ENCODE measurements at regions not wholly inside any gene's neighbourhood (a gene's known extent, or its start where the extent isn't known, plus 50 kb on each side); places are given as distances from the start of the nearest gene placed in this dataset.

DNA sequence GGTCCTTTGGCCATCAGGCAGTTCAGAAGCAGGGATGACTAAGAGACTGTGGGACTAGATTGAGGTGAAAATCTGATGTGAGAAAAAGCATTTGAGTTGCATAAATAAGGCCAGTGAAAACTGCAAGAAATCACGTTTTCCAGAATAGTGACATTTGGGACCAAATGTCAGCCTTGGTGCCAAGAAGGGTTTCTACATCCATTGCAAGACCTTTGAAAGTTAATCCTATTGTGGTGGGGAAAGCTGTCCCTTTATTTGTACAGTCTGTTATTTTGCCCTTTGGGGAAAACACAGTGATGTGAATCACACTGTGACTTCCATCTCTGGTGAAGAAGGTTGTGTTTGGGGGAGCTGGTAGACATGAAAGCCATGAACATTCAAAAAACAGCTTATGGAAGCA lies 153.5 kb upstream of the SIX2 start:
- H3K4me1 ChIP-seq (ENCODE audit: insufficient read depth, low read length, severe bottlenecking) = peaks cover 56% of the 10 kb centered on the region

DNA sequence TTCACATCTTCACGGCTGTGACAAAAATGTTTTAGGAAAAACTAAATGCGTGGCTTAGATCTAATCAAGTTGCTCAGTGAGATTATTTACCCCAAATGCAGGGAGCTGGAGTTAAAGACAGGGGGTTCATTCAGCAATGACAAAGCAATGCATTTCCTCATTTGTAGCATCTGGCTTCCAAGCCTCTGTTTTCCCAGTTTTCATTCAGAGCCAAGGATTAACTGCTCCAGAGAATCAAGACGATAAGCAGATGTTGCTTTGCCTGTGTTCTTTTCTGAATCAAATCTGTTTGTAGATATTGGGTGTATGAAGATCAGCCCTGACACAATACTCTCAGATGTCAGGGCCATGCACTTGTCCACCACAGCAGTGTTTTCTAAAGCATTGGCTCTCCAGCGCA lies 147.4 kb upstream of the SIX2 start:
- Histone ChIP-seq H3K4me3 (ENCODE audit: low read depth, low read length, poor library complexity, severe bottlenecking) (no peak overlapping the region), H3K27ac (ENCODE audit: low read depth, low read length, poor library complexity, severe bottlenecking) (no peak overlapping the region), H2AFZ (ENCODE audit: low read length) (no peak overlapping the region), H3K4me1 (ENCODE audit: insufficient read depth, low read length, severe bottlenecking) (peaks cover 12% of the 10 kb centered on the region), H4K20me1 (ENCODE audit: insufficient read depth, low read length) (no peaks in the 10 kb centered on the region), H3K4me2 (ENCODE audit: low read length) (no peak overlapping the region), H3K9me3 (ENCODE audit: low read length) (no peaks in the 10 kb centered on the region), H3K36me3 (ENCODE audit: insufficient read depth, low read length) (no peaks in the 10 kb centered on the region), H3K9ac (ENCODE audit: low read length) (no peak overlapping the region), H3K9me2 (ENCODE audit: low read depth, low read length) (no peaks in the 10 kb centered on the region), H3F3A (ENCODE audit: insufficient read depth, low read length) (no peaks in the 10 kb centered on the region), H3K79me2 (ENCODE audit: insufficient read depth, low read length) (no peaks in the 10 kb centered on the region), H3K27me3 (ENCODE audit: insufficient read depth, low read length) (no peaks in the 10 kb centered on the region)
- TF ChIP-seq EZH2 (IDR thresholded peaks at IDR 0.05; ENCODE audit: borderline replicate concordance, low read length) = no peak
- TF ChIP-seq, protein P1, sequence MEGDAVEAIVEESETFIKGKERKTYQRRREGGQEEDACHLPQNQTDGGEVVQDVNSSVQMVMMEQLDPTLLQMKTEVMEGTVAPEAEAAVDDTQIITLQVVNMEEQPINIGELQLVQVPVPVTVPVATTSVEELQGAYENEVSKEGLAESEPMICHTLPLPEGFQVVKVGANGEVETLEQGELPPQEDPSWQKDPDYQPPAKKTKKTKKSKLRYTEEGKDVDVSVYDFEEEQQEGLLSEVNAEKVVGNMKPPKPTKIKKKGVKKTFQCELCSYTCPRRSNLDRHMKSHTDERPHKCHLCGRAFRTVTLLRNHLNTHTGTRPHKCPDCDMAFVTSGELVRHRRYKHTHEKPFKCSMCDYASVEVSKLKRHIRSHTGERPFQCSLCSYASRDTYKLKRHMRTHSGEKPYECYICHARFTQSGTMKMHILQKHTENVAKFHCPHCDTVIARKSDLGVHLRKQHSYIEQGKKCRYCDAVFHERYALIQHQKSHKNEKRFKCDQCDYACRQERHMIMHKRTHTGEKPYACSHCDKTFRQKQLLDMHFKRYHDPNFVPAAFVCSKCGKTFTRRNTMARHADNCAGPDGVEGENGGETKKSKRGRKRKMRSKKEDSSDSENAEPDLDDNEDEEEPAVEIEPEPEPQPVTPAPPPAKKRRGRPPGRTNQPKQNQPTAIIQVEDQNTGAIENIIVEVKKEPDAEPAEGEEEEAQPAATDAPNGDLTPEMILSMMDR (IDR thresholded peaks at IDR 0.05; ENCODE audit: low read length) = no peak

More for the DNA sequence above, 153.5 kb upstream of the SIX2 start:
- Histone ChIP-seq H3K27me3 (ENCODE audit: insufficient read depth, low read length) (no peaks in the 10 kb centered on the region), H3K4me2 (ENCODE audit: low read length) (no peak overlapping the region), H3K36me3 (ENCODE audit: insufficient read depth, low read length) (no peaks in the 10 kb centered on the region), H3F3A (ENCODE audit: insufficient read depth, low read length) (no peaks in the 10 kb centered on the region), H3K9me3 (ENCODE audit: low read length) (no peaks in the 10 kb centered on the region), H3K9ac (ENCODE audit: low read length) (no peak overlapping the region), H3K4me3 (ENCODE audit: low read depth, low read length, poor library complexity, severe bottlenecking) (no peak overlapping the region), H2AFZ (ENCODE audit: low read length) (no peak overlapping the region), H3K27ac (ENCODE audit: low read depth, low read length, poor library complexity, severe bottlenecking) (no peak overlapping the region), H3K9me2 (ENCODE audit: low read depth, low read length) (no peaks in the 10 kb centered on the region), H4K20me1 (ENCODE audit: insufficient read depth, low read length) (no peaks in the 10 kb centered on the region), H3K79me2 (ENCODE audit: insufficient read depth, low read length) (no peaks in the 10 kb centered on the region)
- TF ChIP-seq, protein P1 (IDR thresholded peaks at IDR 0.05; ENCODE audit: low read length) = no peak

DNA sequence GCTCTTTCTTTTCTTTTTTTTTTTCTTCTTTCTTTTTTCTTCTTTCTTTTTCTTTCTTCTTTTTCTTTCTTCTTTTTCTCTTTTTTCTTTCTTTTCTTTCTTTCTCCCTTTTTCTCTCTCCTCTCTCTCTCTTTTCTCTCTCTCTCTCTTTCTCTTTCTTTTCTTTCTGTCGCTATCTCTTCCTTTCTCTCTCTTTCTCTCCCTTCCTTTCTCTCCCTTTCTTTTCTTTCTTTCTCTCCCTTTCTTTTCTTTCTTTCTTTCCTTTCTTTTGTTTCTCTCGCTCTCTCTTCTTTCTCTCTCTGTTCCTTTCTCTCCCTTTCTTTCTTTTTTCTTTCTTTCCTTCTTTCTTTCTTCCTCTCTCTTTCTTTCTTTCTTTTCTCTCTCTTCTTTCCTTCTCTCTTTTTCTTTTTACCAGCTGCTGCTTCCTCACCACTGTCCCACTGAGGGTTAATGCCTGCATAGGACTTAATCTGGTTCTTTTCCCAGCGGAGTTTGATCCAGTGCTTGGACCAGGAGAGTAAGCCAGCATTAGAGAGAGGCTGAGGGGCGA lies 145.4 kb upstream of the SIX2 start:
- no peak overlapping the region for H3K9ac ChIP-seq (ENCODE audit: low read length)
- H3K4me1 ChIP-seq (ENCODE audit: insufficient read depth, low read length, severe bottlenecking) = peaks cover 12% of the 10 kb centered on the region
- H3K27me3 ChIP-seq (ENCODE audit: insufficient read depth, low read length) = no peaks in the 10 kb centered on the region
- no peaks in the 10 kb centered on the region for H4K20me1 ChIP-seq (ENCODE audit: insufficient read depth, low read length)
- H3K4me3 ChIP-seq (ENCODE audit: low read depth, low read length, poor library complexity, severe bottlenecking) = no peak overlapping the region
- H3K36me3 ChIP-seq (ENCODE audit: insufficient read depth, low read length) = no peaks in the 10 kb centered on the region
- H3K4me2 ChIP-seq (ENCODE audit: low read length) = no peak overlapping the region
- no peaks in the 10 kb centered on the region for H3F3A ChIP-seq (ENCODE audit: insufficient read depth, low read length)
- H2AFZ ChIP-seq (ENCODE audit: low read length) = no peak overlapping the region
- no peak for TF ChIP-seq EZH2 (IDR thresholded peaks at IDR 0.05; ENCODE audit: borderline replicate concordance, low read length)
- H3K9me3 ChIP-seq (ENCODE audit: low read length) = no peaks in the 10 kb centered on the region
- no peaks in the 10 kb centered on the region for H3K79me2 ChIP-seq (ENCODE audit: insufficient read depth, low read length)
- no peak overlapping the region for H3K27ac ChIP-seq (ENCODE audit: low read depth, low read length, poor library complexity, severe bottlenecking)
- no peaks in the 10 kb centered on the region for H3K9me2 ChIP-seq (ENCODE audit: low read depth, low read length)

GRCh38 chr2:45154144-45154543 lies 144.9 kb upstream of the SIX2 start:
- no peaks in the 10 kb centered on the region for H3K36me3 ChIP-seq (ENCODE audit: insufficient read depth, low read length)
- no peak overlapping the region for H3K27ac ChIP-seq (ENCODE audit: low read depth, low read length, poor library complexity, severe bottlenecking)
- no peak overlapping the region for H3K4me2 ChIP-seq (ENCODE audit: low read length)
- H3K9me3 ChIP-seq (ENCODE audit: low read length) = no peaks in the 10 kb centered on the region
- H3K9me2 ChIP-seq (ENCODE audit: low read depth, low read length) = no peaks in the 10 kb centered on the region
- TF ChIP-seq EZH2 (IDR thresholded peaks at IDR 0.05; ENCODE audit: borderline replicate concordance, low read length) = no peak
- TF ChIP-seq, protein P1 (IDR thresholded peaks at IDR 0.05; ENCODE audit: low read length) = no peak
- no peaks in the 10 kb centered on the region for H4K20me1 ChIP-seq (ENCODE audit: insufficient read depth, low read length)
- no peaks in the 10 kb centered on the region for H3F3A ChIP-seq (ENCODE audit: insufficient read depth, low read length)
- no peaks in the 10 kb centered on the region for H3K27me3 ChIP-seq (ENCODE audit: insufficient read depth, low read length)
- peaks cover 12% of the 10 kb centered on the region for H3K4me1 ChIP-seq (ENCODE audit: insufficient read depth, low read length, severe bottlenecking)
- no peak overlapping the region for H3K9ac ChIP-seq (ENCODE audit: low read length)
- no peak overlapping the region for H2AFZ ChIP-seq (ENCODE audit: low read length)
- no peaks in the 10 kb centered on the region for H3K79me2 ChIP-seq (ENCODE audit: insufficient read depth, low read length)
- no peak overlapping the region for H3K4me3 ChIP-seq (ENCODE audit: low read depth, low read length, poor library complexity, severe bottlenecking)

Measured in OCI-LY1 (cell line).